Activated CD4-positive, alpha-beta T cell treated with anti-CD3 and anti-CD28 coated beads for 4 hours (primary cell): ENCODE measurements at regions not wholly inside any gene's neighbourhood (a gene's known extent, or its start where the extent isn't known, plus 50 kb on each side); places are given as distances from the start of the nearest gene placed in this dataset.

ENCODE experiments used
- DNase-seq, 2 donors: peaks; one replicate each; pipeline ENCODE4 v3.0.0-alpha.2; 2020

DNA sequence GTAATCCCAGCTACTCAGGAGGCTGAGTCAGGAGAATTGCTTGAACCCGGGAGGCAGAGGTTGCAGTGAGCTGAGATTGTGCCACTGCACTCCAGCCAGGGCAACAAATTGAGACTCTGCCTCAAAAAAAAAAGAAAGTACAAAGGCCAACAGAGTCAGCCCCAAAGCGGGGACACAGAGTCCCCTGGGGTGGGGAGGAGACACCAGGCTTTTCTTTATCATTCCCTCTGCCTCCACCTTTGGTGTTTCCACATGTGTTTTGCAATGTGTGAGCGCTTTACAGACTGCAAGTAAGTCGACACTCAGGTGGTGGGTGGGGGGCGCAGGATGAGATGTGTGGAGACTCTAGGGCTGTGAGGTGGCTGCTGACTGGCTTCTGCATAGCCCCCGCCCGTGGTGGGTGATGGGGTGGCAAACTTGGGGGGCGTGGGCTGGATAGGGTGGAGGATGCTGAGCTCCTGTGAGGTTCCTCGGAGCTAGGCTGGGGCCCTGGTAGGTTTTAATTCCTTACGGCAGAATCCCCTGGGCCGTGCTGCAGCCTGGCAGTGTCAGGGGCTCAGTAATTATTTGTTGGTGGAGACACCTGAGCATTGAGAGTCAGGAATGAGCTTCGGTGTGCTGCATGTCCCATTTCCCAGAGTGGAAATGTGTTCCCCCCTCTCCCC is 177.2 kb downstream of the CTTN start:
- no peak for DNase-seq

GRCh38 chr11:70577258-70577603 is 178.9 kb downstream of the CTTN start:
- no peak for DNase-seq

DNA sequence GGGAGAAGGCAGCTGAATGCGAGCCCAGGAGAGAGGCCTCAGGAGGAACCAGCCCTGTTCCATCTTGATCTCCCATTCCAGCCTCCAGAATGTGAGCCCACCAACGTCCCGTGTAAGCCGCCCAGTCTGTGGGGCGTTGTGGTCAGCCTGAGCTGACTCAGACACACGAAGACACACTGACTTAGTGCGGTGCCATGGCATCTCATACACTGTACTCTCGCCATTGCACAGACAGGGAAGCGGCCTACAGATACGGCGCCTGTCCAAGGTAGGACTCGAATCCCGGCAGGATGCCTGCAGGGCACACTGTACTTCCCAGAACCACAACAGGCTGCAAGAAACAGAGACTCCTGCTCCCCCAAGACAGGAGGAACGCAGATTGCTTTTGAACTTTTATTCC is 179.6 kb downstream of the CTTN start:
- DNase-seq: no peak

DNA sequence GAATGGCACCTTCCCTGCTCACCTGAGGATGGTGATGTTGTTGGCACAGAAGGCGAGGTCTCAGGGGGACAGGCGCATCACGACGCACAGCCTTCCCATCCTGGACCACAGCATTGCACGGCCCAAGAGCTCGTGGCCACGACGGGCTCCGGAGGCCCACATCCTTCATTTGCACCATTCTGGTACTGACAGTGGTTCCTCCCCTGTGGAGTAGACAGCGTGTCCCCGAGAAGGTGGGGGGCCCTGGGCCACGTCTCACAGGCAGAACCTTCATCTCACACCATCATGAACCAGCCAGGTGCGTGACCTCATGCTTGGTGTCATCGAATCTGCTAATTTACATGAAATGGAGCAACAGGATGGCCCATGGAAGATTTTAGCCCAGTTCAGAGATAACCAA is 180.0 kb downstream of the CTTN start:
- no peak for DNase-seq

GRCh38 chr11:70578831-70579230 is 180.5 kb downstream of the CTTN start:
- no peak for DNase-seq

GRCh38 chr11:70579316-70579955 is 181.1 kb downstream of the CTTN start:
- DNase-seq: no peak

DNA sequence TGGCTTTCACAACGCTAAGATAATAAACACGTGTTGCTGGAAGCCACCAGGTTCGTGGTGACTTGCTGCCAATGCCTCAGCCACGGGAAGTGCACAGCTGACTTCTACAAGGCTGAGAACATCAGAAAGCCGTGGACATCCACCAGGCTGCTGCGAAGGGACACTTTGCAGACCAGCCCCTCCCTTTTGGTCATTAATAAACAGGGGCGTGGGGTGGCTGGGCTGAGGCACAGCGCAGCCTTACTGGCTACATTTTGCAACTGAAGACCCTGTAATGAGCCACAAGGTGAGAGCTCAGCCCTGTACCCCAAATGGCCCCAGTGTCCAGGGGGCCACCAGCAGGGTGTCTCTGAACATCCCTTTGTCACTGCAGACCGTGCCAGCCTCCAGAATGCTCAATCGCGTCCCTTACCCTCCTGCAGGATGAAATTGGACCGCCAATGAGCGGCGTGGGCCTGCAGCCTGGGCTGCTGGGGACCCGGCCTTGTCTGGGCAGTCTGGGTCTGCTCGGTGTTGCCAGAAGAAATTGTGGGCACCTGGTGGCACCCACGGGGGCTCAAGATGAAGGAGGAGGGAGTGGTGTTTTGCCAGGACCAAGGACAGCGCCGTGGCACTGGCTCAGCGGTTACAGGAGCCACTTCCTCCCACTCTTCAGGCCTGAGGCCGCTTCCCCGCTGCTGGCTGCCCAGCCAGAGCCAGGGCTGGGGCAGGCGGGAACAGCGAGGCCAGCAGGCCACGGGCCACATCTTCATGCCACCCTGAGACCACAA is 181.9 kb downstream of the CTTN start:
- DNase-seq: no peak

GRCh38 chr11:70581991-70582885 is 183.9 kb downstream of the CTTN start:
- DNase-seq: no peak

DNA sequence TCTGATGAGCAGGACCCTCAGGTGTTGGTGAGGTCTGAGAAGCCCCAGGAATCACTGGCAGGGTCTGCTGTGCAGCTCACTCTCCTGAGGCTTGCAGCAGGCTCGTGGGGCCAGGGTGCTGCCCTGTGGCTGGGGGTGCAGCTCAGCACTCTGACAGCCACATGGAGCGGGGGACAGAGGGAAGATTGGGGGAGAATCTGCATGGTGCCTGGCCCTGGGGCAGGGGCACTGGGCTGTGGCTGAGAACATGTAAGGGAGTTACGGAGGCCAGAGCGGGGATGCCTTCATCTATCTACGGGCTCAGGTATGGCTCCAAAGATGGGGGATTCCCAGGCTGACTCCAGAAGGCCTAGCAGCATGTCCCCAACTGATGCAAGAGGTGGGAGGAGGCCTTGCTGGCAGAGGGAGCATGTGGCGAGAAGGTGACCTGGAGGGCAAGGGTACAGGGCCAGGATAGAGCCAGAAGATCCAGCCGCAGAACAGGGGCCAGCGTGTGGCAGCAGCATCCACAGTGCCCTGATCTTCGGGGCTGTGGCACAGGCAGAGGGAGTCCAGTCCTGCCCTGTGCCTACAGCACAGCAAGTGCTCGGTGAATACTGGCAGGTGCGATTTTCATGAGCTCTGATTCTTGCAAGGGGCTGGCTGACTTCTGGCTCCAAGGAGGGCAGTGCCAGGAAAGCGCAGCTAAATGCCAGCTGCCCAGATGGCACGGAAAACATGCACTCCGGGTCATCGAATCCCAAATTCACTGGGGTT is 184.7 kb downstream of the CTTN start:
- DNase-seq: no peak

DNA sequence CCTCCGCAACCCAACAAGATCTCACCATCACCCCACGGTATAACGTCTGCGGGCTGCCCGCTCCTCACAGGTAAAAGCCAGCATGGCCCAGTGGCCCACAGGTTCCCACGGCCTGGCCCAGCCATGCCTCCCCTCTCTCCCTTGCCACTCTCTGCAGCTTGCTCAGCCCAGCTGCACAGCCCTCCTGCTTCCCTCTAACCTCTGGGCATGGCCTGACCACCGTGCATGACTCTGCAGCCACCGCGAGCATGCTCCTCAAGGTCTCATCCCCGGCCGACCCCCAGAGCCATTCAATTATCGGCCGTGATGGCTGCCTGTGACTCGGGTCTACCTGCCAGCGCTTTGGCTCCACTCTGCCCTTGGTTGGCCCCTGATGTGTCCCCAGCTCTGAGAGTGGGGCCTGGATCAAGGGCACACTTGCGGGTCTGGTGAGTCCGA is 185.5 kb downstream of the CTTN start:
- DNase-seq: no peak

GRCh38 chr11:70584498-70585235 is 186.3 kb downstream of the CTTN start:
- DNase-seq: no peak

- no peak for DNase-seq
These were observed 186.9 kb downstream of the CTTN start for GRCh38 chr11:70585236-70585545.

DNA sequence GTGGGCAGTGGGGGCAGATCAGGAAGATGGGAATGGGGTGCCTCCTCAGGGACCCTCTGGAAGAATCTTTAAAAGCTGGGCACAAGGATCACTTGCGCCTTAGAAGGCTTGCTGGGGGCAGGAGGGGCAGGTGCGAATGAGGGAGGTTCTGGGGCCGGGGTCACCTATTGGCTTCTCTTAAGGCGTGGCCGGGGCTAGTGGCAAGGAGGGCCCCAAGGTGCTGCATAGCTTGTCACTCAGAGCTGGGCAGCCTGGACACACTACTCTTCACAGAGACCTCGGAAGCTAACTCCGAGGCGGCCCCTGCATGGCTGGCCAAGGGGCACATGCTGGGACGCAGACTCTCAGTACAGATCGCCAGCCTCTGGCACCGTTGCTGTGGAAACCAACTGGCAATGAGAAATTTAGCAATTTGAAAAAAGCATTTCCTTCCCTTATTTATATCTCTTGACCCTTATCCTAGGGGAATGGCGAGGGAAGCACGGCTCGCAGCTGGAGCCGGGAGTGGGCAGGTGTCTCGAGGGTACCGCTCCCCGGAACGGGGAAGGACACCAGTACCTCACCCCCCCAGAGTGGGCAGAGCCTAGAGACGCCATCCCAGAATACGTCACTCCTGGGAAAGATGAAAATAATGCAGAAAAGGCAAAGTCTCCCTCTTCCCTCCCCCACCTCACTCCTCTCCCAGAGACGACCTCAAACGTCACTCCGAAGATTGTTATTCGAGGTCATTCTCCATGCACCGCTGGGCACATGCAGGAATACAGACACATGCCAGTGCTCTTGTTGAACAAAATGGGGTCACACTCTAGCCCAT is 188.1 kb downstream of the CTTN start:
- no peak for DNase-seq

GRCh38 chr11:70587075-70587389 is 188.7 kb downstream of the CTTN start:
- no peak for DNase-seq

GRCh38 chr11:70590356-70590991 is 192.1 kb downstream of the CTTN start:
- DNase-seq: no peak

GRCh38 chr11:70592641-70593165 is 194.4 kb downstream of the CTTN start:
- no peak for DNase-seq

DNA sequence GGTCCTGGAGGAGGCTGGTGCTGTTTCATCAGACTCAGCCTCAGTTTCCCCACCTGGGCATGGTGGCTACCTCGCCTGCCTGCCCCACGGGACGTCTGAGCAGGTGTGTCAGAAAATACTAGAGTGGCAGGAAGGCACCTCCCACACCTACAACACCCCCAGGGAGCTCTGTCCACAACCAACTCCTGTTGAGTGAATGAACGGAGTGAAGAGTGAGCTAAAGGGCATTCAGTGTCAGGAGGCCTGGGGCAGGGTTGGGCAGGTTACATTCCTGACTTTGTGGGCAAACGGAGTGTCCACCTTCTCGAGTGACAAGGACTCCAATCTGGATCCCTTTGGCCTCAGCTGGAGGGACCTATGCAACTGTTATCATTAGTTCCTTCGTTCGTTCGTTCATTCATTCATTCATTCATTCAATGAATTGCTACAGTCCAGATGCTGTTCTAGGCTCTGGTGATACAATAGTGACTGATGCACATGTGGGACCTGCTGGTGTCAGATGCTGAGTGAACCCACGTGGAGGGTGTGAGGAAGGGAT is 195.2 kb downstream of the CTTN start:
- DNase-seq: no peak

GRCh38 chr11:70594031-70594430 is 195.7 kb downstream of the CTTN start:
- no peak for DNase-seq

- DNase-seq: no peak
These were observed 196.3 kb downstream of the CTTN start for GRCh38 chr11:70594606-70595005.

DNA sequence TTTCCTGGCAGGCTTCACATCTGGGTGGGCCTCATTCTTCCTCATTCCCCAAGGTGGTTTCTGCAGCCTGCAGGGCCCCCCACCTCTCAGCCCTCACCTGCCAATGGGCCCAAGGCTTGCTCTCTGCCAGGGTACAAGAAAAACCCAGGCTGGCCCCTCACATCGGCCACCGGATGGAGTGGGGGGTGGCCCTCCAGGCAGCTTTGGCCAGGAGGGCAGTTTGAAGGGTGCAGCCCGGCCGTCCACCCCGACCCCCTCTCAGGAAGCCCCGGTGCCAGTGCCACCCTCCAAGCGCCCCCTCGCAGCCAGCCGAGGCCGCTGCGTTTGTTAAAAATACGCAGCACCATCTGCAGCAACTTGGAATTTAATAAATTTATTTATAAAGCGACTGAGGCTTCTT is 196.7 kb downstream of the CTTN start:
- DNase-seq: no peak
